ENCODE measurements at regions not wholly inside any gene's neighbourhood (a gene's known extent, or its start where the extent isn't known, plus 50 kb on each side); places are given as distances from the start of the nearest gene placed in this dataset.
A peak's percentile ranks its signal among the peaks of the same experiment; 100 is the strongest.
"Not testable (repeated sequence)": the region's sequence is repeated elsewhere in the genome, so short reads cannot be mapped to it uniquely, and the experiment has no call there.

GRCh38 chr13:65470781-65471180 is 1759.4 kb downstream of the PCDH9 start:
- no peak for DNase-seq

GRCh38 chr13:65468628-65469027 is 1761.5 kb downstream of the PCDH9 start:
- no peak for DNase-seq

GRCh38 chr13:65461590-65461989 is 1768.5 kb downstream of the PCDH9 start:
- DNase-seq: no peak

GRCh38 chr13:65460136-65460535 is 1770.0 kb downstream of the PCDH9 start:
- DNase-seq: no peak

GRCh38 chr13:65456150-65456912 is 1773.8 kb downstream of the PCDH9 start:
- DNase-seq: peak; percentile 15

GRCh38 chr13:65454403-65454802 is 1775.7 kb downstream of the PCDH9 start:
- DNase-seq: no peak

- DNase-seq: no peak
Observed at GRCh38 chr13:65453982-65454381, 1776.2 kb downstream of the PCDH9 start.

- no peak for DNase-seq
Observed at GRCh38 chr13:65445340-65445739, 1784.8 kb downstream of the PCDH9 start.

GRCh38 chr13:65435590-65435989 is 1794.5 kb downstream of the PCDH9 start:
- DNase-seq: no peak

- no peak for DNase-seq
Observed at GRCh38 chr13:65417953-65418352, 1812.2 kb downstream of the PCDH9 start.

- no peak for DNase-seq
Observed at GRCh38 chr13:65416784-65417183, 1813.4 kb downstream of the PCDH9 start.

- no peak for DNase-seq
Observed at GRCh38 chr13:65414187-65414586, 1815.9 kb downstream of the PCDH9 start.

GRCh38 chr13:65411521-65411920 is 1818.6 kb downstream of the PCDH9 start:
- no peak for DNase-seq

GRCh38 chr13:65410791-65411190 is 1819.3 kb downstream of the PCDH9 start:
- DNase-seq: no peak

- DNase-seq: no peak
Observed at GRCh38 chr13:65401315-65401714, 1828.8 kb downstream of the PCDH9 start.

- no peak for DNase-seq
Observed at GRCh38 chr13:65400702-65401101, 1829.4 kb downstream of the PCDH9 start.

GRCh38 chr13:65387743-65388347 is 1842.3 kb downstream of the PCDH9 start:
- no peak for DNase-seq

GRCh38 chr13:65378943-65379519 is 1851.1 kb downstream of the PCDH9 start:
- DNase-seq: no peak

GRCh38 chr13:65378484-65378883 is 1851.7 kb downstream of the PCDH9 start:
- no peak for DNase-seq

GRCh38 chr13:65368832-65369231 is 1861.3 kb downstream of the PCDH9 start:
- no peak for DNase-seq

- DNase-seq: no peak
Observed at GRCh38 chr13:65353951-65354350, 1876.2 kb downstream of the PCDH9 start.

- not testable (repeated sequence) for DNase-seq
Observed at GRCh38 chr13:65353150-65353549, 1877.0 kb downstream of the PCDH9 start.

GRCh38 chr13:65347420-65348030 is 1882.6 kb downstream of the PCDH9 start:
- DNase-seq: no peak
